ENCODE measurements at regions not wholly inside any gene's neighbourhood (a gene's known extent, or its start where the extent isn't known, plus 50 kb on each side); places are given as distances from the start of the nearest gene placed in this dataset.

GRCh38 chr9:89949111-89949510 lies 344.3 kb downstream of the GADD45G start:
- TF ChIP-seq CTCF (IDR thresholded peaks at IDR 0.05) (no peak), EP300 (IDR thresholded peaks at IDR 0.05) (no peak), POLR2A (IDR thresholded peaks at IDR 0.05) (no peak), POLR2AphosphoS5 (IDR thresholded peaks at IDR 0.05) (no peak)

Measured in suprapubic skin (tissue), 4 donors.